Adipose tissue (tissue), 3 donors: ENCODE measurements at regions not wholly inside any gene's neighbourhood (a gene's known extent, or its start where the extent isn't known, plus 50 kb on each side); places are given as distances from the start of the nearest gene placed in this dataset.
"Not testable (repeated sequence)": the region's sequence is repeated elsewhere in the genome, so short reads cannot be mapped to it uniquely, and the experiment has no call there.

Experiments used
- H3K27ac ChIP-seq: one replicate; pipeline ENCODE4 v1.5.1; 2013; ENCODE audit warnings: low read depth, low read length
- WGBS, 3 donors: extraction: QIAGEN DNeasy Blood & Tissue Kit; methylation state at CpG; one replicate each; pipeline ENCODE4 v1.1.7; 2013; 5-methylcytosine and 5-hydroxymethylcytosine counted together
- donor health status: healthy with polysubstance abuse.
- donor health status: Bipolar disorder and iron deficiency.
- donor health status: healthy.

DNA sequence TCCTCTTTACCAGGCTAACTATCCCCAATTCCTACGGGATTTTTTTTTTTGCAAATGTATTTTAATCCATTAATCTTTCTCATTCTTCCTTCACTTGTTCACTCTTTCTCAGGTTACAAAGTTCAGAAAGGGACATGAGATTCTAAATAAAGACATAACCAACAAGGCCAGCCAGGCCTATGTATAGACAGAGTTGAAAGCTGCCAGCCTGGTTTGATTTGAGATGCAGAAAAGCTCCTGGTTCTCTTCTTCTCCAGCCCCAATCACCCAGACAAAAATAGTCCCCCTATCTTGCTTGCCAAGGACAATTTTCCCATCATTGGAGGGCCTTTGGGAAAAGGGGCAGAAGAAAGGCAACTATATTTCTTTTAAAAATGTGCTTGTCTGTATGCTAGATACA is 398.8 kb downstream of the NFIB start:
- WGBS, 3 donors = 59 to 90% (median 79%) methylated on average over 1 of the region's 1 CpG
- no peak overlapping the region for H3K27ac ChIP-seq

DNA sequence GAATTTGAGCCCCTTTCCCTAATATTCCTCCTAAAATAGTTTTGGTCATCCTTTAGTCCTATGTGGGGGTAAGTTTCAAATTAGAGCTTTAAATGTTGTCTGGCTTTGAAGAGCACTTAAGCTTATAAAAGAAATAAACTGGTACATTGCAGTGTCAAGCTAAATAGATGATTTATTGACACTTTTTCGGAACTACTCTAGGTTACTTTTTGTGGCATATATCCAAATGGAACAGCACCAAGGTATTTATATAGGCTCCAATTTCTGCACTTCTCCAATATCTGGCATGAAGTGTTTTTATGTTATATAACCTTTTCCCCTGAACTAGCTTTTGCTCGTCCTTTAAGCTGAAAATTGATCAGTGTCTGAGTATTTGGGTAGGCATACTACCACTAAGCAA is 402.5 kb downstream of the NFIB start:
- H3K27ac ChIP-seq = no peak overlapping the region
- 75 to 80% (median 79%) methylated on average over 2 of the region's 2 CpGs for WGBS, 3 donors

DNA sequence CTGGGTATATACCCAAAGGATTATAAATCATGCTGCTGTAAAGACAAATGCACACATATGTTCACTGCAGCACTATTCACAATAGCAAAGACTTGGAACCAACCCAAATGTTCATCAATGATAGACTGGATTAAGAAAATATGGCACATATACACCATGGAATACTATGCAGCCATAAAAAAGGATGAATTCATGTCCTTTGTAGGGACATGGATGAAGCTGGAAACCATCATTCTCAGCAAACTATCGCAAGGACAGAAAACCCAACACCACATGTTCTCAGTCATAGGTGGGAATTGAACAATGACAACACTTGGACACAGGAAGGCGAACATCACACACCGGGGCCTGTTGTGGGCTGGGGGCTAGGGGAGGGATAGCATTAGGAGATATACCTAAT is 406.1 kb downstream of the NFIB start:
- 95 to 100% (median 96%) methylated on average over 3 of the region's 3 CpGs for WGBS, 3 donors

DNA sequence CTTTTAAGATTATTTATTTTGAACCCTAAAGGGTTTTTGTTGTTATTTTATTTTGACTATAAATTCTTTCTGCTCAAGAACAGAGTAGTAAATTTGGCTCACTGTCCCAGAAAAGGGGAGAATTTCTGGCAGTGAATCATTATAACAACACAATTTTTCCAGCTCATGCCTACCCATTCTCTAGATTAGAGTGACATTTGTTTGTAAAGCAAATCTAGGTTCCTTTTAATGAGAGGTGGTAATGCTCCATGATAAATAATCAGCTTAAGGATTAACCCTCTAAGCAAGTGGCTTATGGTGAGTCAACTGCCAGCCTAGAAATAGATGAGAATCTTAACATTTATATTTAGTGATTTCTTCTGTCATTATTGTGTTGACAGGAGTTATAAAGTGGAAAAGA is 409.2 kb downstream of the NFIB start:
- H3K27ac ChIP-seq = no peak overlapping the region

More for the DNA sequence above, 406.1 kb downstream of the NFIB start:
- H3K27ac ChIP-seq = not testable (repeated sequence)

DNA sequence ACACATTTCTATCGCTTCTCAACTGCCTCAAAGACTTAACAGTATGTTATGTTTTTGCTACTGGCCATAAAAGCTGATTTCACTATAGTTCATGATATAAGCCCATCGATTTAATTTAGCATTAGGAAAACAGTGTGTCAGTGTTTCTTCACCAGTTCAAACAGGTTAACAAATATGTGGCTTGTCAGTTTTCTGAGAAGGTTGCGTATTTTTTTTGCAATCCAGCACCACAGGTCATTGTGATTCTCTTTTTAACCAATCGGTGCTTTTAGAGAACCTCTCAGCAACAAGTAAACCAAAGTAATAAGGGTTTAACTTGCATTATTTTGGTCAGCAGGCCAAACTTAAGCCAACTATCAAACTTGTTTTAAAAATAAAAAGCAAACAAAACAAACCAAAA is 409.6 kb downstream of the NFIB start:
- H3K27ac ChIP-seq = no peak overlapping the region
- WGBS, 3 donors = 78 to 90% (median 86%) methylated on average over 4 of the region's 4 CpGs

DNA sequence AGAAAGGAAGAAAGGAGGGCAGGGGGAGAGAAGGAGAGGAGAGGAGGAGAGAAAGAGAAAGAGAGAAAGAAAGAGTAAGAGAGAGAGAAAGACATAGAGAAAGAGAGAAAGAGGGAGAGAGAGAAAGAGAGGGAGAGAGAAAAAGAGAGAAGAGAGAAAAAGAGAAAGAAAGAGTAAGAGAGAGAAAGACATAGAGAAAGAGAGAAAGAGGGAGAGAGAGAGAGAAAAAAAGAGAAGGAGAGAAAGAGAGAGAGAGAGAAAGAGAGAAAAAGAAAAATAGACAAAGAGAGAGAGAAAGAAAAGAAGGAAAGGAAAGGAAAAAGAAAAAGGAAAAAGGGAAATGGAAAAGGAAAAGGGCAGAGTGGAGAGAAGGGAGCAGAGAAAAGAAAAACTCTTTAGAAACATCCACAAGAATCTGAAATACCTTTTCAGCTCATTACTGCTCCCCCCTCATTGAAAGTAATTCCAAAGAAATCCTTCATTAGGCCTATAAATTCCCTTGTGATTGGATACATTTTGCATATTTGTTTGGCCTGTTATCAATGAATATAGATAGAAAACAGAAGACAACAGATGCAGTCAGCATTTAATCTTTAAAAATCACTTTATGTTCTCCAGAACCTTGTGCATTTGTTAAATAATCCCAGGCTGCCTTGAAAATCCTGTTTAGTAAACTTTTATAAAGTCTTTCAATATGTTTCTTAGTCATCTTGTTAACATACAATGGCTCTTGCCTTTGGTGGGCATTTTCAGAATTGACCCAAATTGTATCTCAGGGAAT is 411.5 kb downstream of the NFIB start:
- H3K27ac ChIP-seq = no peak overlapping the region

DNA sequence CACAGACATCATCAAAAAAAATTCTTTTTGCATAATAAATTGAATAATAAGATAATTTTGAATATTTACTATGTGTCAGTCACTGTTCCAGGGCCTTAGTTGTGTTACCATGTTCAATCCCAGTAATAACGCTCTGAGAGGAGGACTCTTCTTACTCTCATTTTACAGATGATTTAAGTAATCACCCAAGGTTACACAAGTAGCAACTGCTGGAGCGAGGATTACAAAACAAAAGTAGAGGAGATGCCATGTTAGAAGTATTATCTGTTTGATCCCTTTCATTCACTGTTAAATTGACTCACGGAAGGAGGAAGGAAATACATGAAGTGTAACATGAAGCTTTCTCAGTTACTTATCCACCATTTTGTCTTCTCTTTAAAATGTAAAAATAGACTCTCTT is 412.8 kb downstream of the NFIB start:
- WGBS, 3 donors = 84 to 88% (median 84%) methylated on average over 3 of the region's 3 CpGs
- H3K27ac ChIP-seq = no peak overlapping the region

DNA sequence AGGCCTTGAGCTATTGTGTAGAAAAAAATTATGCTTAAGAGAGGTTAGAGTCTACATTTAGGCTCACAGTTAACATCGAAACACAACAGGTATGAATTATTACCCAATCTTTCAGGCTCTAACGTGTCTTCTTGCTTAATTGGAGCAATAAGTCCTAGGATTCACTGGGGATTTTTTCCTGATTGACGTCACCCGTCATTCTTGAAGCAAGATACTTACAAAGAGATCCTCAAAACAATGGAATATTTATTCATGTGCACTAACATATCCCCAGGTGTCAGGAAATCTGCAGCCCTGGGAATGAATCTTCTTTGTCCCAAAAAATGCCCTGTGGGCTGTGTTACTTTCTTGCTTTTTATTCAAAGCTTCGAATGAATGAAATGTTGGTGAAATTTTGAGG is 413.5 kb downstream of the NFIB start:
- WGBS, 3 donors = 70 to 80% (median 70%) methylated on average over 5 of the region's 5 CpGs

DNA sequence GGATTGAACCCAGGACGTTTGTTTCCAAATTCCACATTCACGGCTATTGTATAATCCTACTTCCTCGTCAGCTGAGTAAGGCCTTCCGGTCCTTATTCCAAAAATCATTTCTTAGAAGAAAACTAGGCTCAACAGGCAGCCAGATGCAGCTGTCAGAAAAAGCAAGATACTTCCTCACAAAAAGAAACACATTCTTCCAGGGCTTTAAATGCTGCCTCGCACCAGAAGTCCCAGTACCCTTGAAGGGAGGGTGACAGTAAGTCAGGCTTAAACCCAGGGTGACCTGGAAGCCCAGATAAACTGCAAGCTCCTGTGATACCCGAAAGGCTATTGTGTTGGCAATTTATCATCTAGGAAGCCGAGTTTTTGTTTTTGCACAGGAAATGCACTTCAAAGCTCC is 414.0 kb downstream of the NFIB start:
- H3K27ac ChIP-seq = no peak overlapping the region
- 40 to 71% (median 51%) methylated on average over 7 of the region's 7 CpGs for WGBS, 3 donors

More for the DNA sequence above, 413.5 kb downstream of the NFIB start:
- no peak overlapping the region for H3K27ac ChIP-seq

DNA sequence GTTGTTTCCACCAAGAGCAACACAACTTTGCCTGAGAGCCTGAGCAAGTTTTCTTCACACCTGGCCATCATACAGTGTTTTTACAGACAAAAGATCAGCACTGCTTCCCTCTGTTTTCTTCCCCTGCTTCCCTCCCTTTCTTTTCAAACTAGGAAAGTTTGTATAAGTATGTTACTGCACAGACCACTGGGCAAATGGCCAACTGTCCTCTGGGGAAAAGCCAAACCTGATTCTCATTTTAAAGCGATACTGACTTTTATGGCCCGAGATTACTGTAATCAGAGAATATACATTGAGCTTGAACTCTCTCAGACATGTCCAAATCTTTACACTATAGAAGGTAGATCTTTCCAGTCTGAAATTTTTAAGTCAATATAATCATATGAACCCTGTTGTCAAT is 415.0 kb downstream of the NFIB start:
- no peak overlapping the region for H3K27ac ChIP-seq
- 38 to 74% (median 38%) methylated on average over 2 of the region's 2 CpGs for WGBS, 3 donors

DNA sequence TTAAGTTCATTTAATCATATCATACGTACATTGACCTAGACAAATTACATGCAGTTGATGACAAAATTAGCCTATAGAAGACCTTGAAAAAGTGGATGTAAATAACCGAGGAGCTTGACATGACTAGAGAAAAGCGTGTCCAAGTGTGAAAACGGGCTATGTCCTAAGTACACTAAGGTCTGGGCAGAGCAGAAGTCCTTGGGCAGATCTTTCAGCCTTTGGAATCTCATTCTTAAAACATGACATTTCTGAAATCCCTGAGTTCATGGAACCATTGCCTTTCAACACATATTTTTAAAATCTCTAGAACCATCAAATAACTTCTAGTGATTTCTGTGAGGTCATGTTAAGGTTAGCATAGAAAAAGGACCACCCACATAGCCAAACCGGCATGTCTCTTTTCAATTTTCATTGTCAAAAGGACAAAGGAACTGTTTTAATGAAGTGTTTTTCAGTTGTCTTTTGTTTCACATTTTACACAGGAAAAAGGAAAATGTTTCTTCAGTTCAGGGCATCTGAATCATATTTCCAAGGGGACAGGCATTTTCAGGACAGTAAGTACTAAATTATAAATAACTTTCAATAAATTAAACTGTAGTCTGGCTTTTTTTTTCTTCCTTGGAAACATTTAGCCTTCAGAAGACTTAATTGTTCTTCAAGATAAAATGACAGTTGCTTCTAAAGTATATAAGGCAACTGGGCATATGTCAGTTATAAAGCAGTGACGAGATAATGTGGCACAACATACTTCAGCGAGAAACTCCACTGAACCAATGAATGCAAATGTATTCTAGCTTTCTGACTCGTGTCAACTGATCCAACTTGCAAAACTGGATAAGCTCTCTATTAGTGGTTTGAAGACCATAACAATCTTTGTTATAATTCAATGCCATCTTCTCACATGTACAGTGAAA is 416.8 kb downstream of the NFIB start:
- no peak overlapping the region for H3K27ac ChIP-seq
- WGBS, 3 donors = 58 to 66% (median 66%) methylated on average over 8 of the region's 8 CpGs

DNA sequence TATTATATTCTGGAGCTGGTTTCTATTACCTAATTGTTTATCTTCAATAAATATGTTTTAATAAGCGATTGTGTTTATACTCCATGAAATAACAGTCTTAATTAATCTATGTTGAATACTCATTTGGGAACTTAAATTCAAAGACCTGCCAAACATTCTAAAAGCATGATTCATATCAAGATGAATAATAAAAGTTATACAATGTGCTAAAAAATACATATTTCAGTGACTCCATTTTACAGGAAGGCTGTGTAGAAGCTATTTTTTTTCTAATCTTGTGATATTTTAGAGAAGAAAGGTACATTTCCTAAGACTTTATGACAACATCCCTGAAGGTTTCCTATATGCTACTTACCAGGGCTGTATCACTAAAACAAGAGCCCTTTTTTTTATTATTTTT is 417.9 kb downstream of the NFIB start:
- no peak overlapping the region for H3K27ac ChIP-seq
- WGBS, 3 donors = 55 to 70% (median 60%) methylated on average over 1 of the region's 1 CpG

DNA sequence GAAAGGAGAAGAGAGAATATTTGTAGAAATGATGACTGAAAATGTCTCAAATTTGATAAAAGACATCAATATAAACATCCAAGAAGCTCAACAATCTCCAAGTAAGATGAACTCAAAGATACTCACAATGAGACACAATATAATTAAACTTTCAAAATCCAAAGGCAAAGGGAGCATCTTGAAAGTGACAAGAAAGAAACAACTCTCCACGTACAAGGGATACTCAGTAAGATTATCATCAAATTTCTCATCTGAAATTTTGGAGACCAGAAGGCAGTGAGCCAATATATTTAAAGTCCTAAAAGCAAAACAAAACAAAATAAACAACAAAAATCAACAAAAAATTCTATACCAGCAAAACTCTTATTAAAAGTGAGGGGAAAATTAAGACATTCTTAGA is 428.7 kb downstream of the NFIB start:
- H3K27ac ChIP-seq = no peak overlapping the region
- 84 to 92% (median 88%) methylated on average over 1 of the region's 1 CpG for WGBS, 3 donors

DNA sequence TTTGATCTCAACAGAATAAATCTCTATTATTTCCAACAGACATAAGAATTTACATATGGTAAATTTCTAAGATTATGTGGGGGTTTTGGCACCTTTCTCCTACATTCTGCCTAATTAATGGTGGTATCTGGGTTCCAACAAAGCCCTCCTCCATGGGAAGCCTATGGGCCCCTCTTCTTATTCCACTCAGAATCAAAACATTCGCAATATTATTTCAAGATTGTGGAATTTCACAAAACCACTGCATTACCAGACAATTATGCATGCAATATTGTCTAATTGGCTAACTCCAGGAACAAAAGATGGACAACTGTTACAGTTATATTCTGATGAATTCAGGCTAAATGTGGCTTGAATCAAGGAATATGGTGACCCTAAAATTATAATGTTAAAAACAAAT is 434.0 kb downstream of the NFIB start:
- H3K27ac ChIP-seq = no peak overlapping the region

DNA sequence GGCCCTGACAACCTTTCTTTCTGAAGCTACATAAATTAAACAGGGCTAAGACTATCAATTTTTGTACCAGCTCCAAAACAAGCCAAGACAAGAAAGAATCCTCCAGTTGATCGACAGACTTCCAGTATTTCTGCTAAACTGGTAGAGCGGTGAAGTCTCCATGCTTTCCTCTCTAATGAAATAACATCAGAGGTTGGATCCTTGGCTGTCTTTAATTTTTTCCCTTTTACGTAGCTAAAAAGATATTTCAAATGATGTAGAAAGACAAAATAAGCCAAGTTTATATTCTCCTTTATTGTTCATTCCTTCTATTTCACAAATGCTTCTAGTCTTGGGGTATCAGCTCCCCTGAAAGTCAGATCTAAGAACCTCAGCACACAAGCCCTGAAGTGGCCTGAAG is 434.9 kb downstream of the NFIB start:
- H3K27ac ChIP-seq = no peak overlapping the region
- WGBS, 3 donors = 81 to 98% (median 90%) methylated on average over 3 of the region's 3 CpGs

More for the DNA sequence above, 434.0 kb downstream of the NFIB start:
- 88 to 90% (median 89%) methylated on average over 1 of the region's 1 CpG for WGBS, 3 donors

DNA sequence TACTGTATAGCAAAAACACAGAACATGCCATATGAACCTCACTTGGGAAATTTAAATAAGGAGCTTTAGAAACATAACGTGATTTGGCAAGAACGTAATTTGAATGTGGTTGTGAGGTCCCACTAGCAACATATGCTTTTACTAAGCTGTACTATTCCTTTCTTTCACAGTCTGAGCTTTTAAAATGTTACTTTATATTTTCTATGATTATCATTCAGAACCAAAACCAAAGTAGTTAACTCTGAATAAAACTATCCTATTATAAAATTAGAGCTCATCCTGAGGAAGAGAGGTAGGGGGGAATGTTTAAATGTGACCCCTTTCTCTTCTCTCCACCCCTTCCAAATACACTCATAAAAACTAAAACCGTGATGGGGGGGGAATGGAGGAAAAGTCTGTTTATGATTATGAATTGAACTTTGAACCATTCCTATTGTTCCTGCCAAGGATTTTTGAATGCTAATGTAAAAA is 435.7 kb downstream of the NFIB start:
- no peak overlapping the region for H3K27ac ChIP-seq
- 70 to 75% (median 71%) methylated on average over 3 of the region's 3 CpGs for WGBS, 3 donors

DNA sequence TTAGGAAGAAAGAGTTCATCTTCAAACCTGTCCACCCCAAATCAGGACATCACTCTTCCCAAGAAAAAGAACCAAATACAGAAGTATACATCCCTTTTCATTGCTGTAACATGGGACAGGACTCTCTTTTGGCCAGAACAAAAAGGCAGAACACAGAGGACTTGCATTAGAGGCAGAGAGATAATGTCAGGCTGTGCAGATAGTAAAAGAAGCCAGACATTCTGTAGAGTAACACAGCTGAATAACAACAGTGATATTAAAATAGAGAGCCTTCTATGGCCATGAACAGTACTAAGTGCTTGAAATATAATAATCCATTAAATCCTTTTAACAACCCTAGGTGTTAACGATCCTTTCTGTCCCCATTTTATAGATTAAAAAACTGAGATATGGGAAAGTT is 437.2 kb downstream of the NFIB start:
- H3K27ac ChIP-seq = no peak overlapping the region
- 83 to 88% (median 85%) methylated on average over 1 of the region's 1 CpG for WGBS, 3 donors

DNA sequence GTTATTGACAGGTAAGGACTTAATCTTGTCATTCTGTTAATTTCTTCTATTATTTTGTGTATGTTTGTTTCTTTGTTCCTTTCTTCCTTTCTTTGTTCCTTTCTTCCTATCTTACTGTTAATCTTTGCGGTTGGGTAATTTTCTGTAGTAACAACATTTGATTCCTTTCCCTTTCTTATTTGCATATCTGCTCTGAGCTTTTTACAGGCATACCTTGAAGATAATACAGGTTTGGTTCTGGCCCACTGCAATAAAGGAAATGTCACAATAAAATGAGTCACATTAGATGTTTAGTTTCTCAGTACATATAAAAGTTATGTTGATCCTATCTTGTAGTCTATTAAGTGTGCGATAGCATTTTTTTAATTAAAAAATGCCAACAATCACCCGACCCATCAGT is 440.7 kb downstream of the NFIB start:
- 87 to 99% (median 92%) methylated on average over 3 of the region's 3 CpGs for WGBS, 3 donors
- H3K27ac ChIP-seq = no peak overlapping the region

DNA sequence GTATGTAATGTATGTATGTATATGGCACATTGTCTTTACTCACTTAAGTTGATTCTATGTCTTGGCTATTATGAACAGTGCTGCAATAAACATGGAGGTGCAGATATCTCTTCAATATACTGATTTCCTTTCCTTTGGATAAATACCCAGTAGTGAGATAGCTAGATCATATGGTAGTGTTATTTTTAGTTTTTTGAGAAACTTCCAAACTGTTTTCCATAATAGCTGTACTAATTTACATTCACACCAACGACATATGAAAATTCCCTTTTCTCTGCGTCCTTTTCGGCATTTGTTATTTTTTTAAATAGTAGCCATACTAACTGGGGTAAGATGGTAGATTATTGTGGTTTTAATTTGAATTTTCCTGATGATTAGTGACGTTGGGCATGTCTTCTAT is 445.6 kb downstream of the NFIB start:
- no peak overlapping the region for H3K27ac ChIP-seq
- WGBS, 3 donors = 84 to 87% (median 85%) methylated on average over 4 of the region's 4 CpGs

DNA sequence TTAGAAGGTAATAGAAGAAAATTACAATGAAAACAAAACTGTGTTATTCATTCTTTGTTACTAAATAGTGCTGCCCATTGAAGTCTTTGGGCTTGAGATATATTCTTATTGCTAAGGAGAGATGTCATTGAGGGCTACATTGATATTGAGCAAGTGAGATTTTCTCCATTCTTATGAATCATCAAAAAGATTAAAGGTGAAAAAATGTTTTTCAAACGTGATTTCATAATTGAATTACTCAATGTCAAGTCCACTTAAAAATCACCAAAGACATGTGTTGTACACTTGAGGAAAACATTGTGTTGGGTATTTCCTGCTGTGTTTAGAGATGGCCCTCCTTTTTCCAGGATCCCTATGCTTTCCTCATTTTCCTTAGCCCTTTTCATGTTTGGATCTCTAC is 448.1 kb downstream of the NFIB start:
- H3K27ac ChIP-seq = no peak overlapping the region
- 41 to 62% (median 53%) methylated on average over 1 of the region's 1 CpG for WGBS, 3 donors
